H1 (cell line): ENCODE measurements at regions not wholly inside any gene's neighbourhood (a gene's known extent, or its start where the extent isn't known, plus 50 kb on each side); places are given as distances from the start of the nearest gene placed in this dataset.

ENCODE experiments used
- CTCF ChIA-PET: fragments of 300-600 bp; sonication (Branson Sonifier 250); formaldehyde crosslinking; loops from one replicate; lab custom pipeline; 2021; ENCODE audit not compliant: partially characterized antibody; lab: Charles Lee
- POLR2A ChIA-PET: fragments of 300-600 bp; sonication (Branson Sonifier 250); formaldehyde crosslinking; loops from one replicate; lab custom pipeline; 2021; ENCODE audit warnings: inconsistent platforms; ENCODE audit not compliant: partially characterized antibody; lab: Charles Lee
- DNase-seq, 2 experiments: peaks; one replicate each; pipeline versions ENCODE4 v3.0.0 to v3.0.0-alpha.2; 2010 to 2022; ENCODE audit warnings: low spot score in 2 of 2, low read depth in 1 of 2, mixed read lengths in 1 of 2
- FAIRE-seq: peaks from 2 replicates; lab custom pipeline; 2011; peaks lifted over from hg19 to GRCh38; lab: Jason Lieb, UNC
- H2AFZ ChIP-seq: 2 replicates; pipeline ENCODE4 v1.8.1; 2012; ENCODE audit warnings: low read length, inconsistent platforms
- H2AK5ac ChIP-seq: 2 replicates; pipeline ENCODE4 v1.6.1; 2013; ENCODE audit warnings: low read depth, low read length
- H2BK120ac ChIP-seq: replicated peaks from 2 replicates; pipeline ENCODE3; 2013; ENCODE audit warnings: low read depth, low read length, inconsistent platforms
- H2BK12ac ChIP-seq: 2 replicates; pipeline ENCODE4 v1.6.1; 2013; ENCODE audit warnings: low read depth, low read length
- H2BK15ac ChIP-seq: 2 replicates; pipeline ENCODE4 v1.6.1; 2013; ENCODE audit warnings: low read length
- H2BK20ac ChIP-seq: 2 replicates; pipeline ENCODE4 v1.6.1; 2013; ENCODE audit warnings: low read length
- H2BK5ac ChIP-seq: 2 replicates; pipeline ENCODE4 v1.6.1; 2013; ENCODE audit warnings: low read depth, low read length
- H3K14ac ChIP-seq: 2 replicates; pipeline ENCODE4 v1.6.1; 2013; ENCODE audit warnings: inconsistent platforms; ENCODE audit not compliant: insufficient read length
- H3K18ac ChIP-seq: 2 replicates; pipeline ENCODE4 v1.6.1; 2013; ENCODE audit warnings: low read length; ENCODE audit errors: extremely low read depth
- H3K23ac ChIP-seq: 2 replicates; pipeline ENCODE4 v1.6.1; 2013; ENCODE audit warnings: inconsistent platforms; ENCODE audit not compliant: insufficient read length
- H3K23me2 ChIP-seq: 2 replicates; pipeline ENCODE4 v1.6.1; 2013; ENCODE audit warnings: low read depth, low read length
- H3K27ac ChIP-seq: 2 replicates; pipeline ENCODE4 v1.6.1; 2011; ENCODE audit warnings: low read depth, low read length, inconsistent platforms
- H3K27me3 ChIP-seq, 4 experiments: replicated peaks in 1 of 4; 1 replicate in 1 of 4; 2 replicates in 3 of 4; pipeline versions ENCODE4 v1.6.1 to v1.8.1; 2011 to 2013; ENCODE audit warnings: low read length in 3 of 4, mild to moderate bottlenecking in 3 of 4, inconsistent platforms in 2 of 4, mixed read lengths in 2 of 4, moderate library complexity in 1 of 4; ENCODE audit not compliant: control insufficient read depth in 3 of 4, insufficient read depth in 3 of 4; ENCODE audit errors: extremely low read depth in 1 of 4
- H3K36me3 ChIP-seq, 4 experiments: 2 replicates each; pipeline versions ENCODE4 v1.6.1 to v1.8.1; 2011 to 2013; ENCODE audit warnings: mild to moderate bottlenecking in 4 of 4, low read length in 3 of 4, moderate library complexity in 2 of 4, control low read depth in 1 of 4, inconsistent platforms in 1 of 4; ENCODE audit not compliant: insufficient read depth in 4 of 4, control insufficient read depth in 2 of 4
- H3K4ac ChIP-seq: replicated peaks from 2 replicates; pipeline ENCODE3; 2013; ENCODE audit warnings: low read length, low read depth, mixed read lengths, inconsistent platforms; ENCODE audit not compliant: insufficient read length
- H3K4me1 ChIP-seq, 4 experiments: replicated peaks in 1 of 4; 1 replicate in 1 of 4; 2 replicates in 3 of 4; pipeline versions ENCODE4 v1.6.1 to v1.8.1; 2011 to 2013; ENCODE audit warnings: low read length in 3 of 4, inconsistent platforms in 2 of 4, mixed read lengths in 1 of 4; ENCODE audit not compliant: insufficient read depth in 4 of 4, control insufficient read depth in 3 of 4
- H3K4me2 ChIP-seq, 2 experiments: 2 replicates each; pipeline versions ENCODE4 v1.6.1 to v1.8.1; 2011 to 2013; ENCODE audit warnings: low read depth in 2 of 2, low read length in 2 of 2, control low read depth in 1 of 2, inconsistent platforms in 1 of 2, mild to moderate bottlenecking in 1 of 2; ENCODE audit not compliant: insufficient read depth in 1 of 2
- H3K4me3 ChIP-seq, 4 experiments: fragments of 200-600, 300-600 bp in 1 of 4; sonication (generic), shearing (Covaris generic), sonication (Bioruptor Twin) in 1 of 4; 2 replicates each; pipeline versions ENCODE4 v1.5.1 to v1.8.1; 2011 to 2016; ENCODE audit warnings: low read length in 4 of 4, low read depth in 3 of 4, control low read depth in 2 of 4, inconsistent platforms in 2 of 4, mild to moderate bottlenecking in 2 of 4, mixed read lengths in 1 of 4, moderate library complexity in 1 of 4; ENCODE audit not compliant: insufficient read depth in 2 of 4; ENCODE audit errors: extremely low read depth in 1 of 4
- H3K56ac ChIP-seq: replicated peaks from 2 replicates; pipeline ENCODE3; 2013; ENCODE audit warnings: low read depth, mild to moderate bottlenecking, mixed read lengths, low read length, inconsistent platforms; ENCODE audit not compliant: insufficient read length
- H3K79me1 ChIP-seq: 2 replicates; pipeline ENCODE4 v1.6.1; 2013; ENCODE audit warnings: low read depth, low read length, control low read depth
- H3K79me2 ChIP-seq, 2 experiments: 2 replicates each; pipeline versions ENCODE4 v1.6.1 to v1.8.1; 2012 to 2013; ENCODE audit warnings: low read length in 2 of 2, mild to moderate bottlenecking in 2 of 2, inconsistent platforms in 1 of 2; ENCODE audit not compliant: insufficient read depth in 2 of 2, control insufficient read depth in 1 of 2
- H3K9ac ChIP-seq, 4 experiments: replicated peaks in 1 of 4; 1 replicate in 1 of 4; 2 replicates in 3 of 4; pipeline versions ENCODE4 v1.6.1 to v1.8.1; 2011 to 2013; ENCODE audit warnings: low read depth in 3 of 4, low read length in 3 of 4, control low read depth in 2 of 4, mild to moderate bottlenecking in 2 of 4, moderate library complexity in 2 of 4, inconsistent platforms in 1 of 4; ENCODE audit errors: extremely low read depth in 1 of 4
- H3K9me3 ChIP-seq, 2 experiments: 2 replicates each; pipeline versions ENCODE4 v1.6.1 to v1.8.1; 2012 to 2013; ENCODE audit warnings: mild to moderate bottlenecking in 2 of 2, moderate library complexity in 2 of 2, control low read depth in 1 of 2, inconsistent platforms in 1 of 2, low read depth in 1 of 2, low read length in 1 of 2, mixed read lengths in 1 of 2; ENCODE audit not compliant: insufficient read depth in 2 of 2
- H4K20me1 ChIP-seq, 2 experiments: replicated peaks in 1 of 2; 2 replicates each; pipeline versions ENCODE3 to v1.8.1; 2011 to 2013; ENCODE audit warnings: inconsistent platforms in 2 of 2, low read length in 2 of 2, mild to moderate bottlenecking in 1 of 2; ENCODE audit not compliant: insufficient read depth in 2 of 2, control insufficient read depth in 1 of 2
- H4K5ac ChIP-seq: 2 replicates; pipeline ENCODE4 v1.6.1; 2013; ENCODE audit warnings: low read length, low read depth, mixed read lengths, inconsistent platforms; ENCODE audit not compliant: insufficient read length
- H4K8ac ChIP-seq: 2 replicates; pipeline ENCODE4 v1.8.0; 2013; ENCODE audit warnings: mild to moderate bottlenecking, moderate library complexity, low read length, inconsistent platforms; ENCODE audit not compliant: insufficient read depth; ENCODE audit errors: extremely low read depth
- H4K91ac ChIP-seq: replicated peaks from 2 replicates; pipeline ENCODE3; 2013; ENCODE audit warnings: low read length, mixed read lengths, inconsistent platforms; ENCODE audit not compliant: insufficient read length
- BRCA1 ChIP-seq: IDR thresholded peaks from 2 replicates; pipeline ENCODE4 v1.6.1; 2012; ENCODE audit warnings: low read depth, low read length, improper control_type of control experiment
- CEBPB ChIP-seq: IDR thresholded peaks from 2 replicates; pipeline ENCODE4 v1.6.1; 2012; ENCODE audit warnings: low read depth, low read length
- CREB1 ChIP-seq: IDR thresholded peaks from 2 replicates; pipeline ENCODE4 v1.6.1; 2012; ENCODE audit warnings: inconsistent platforms
- RNF2 ChIP-seq: fragments of 200-900, 300-1000 bp; sonication (generic); IDR thresholded peaks from 2 replicates; pipeline ENCODE4 v1.7.1; 2016; ENCODE audit warnings: borderline replicate concordance, low read depth, mild to moderate bottlenecking, antibody characterized with exemption, low read length; ENCODE audit not compliant: poor library complexity, severe bottlenecking; ENCODE audit errors: missing control alignments
- WGBS, 2 experiments: shearing (Covaris generic) in 1 of 2; methylation state at CpG; one replicate each; pipeline versions ENCODE4 v1.1.6 to v1.1.7; 2013 to 2015; ENCODE audit warnings: low lambda C conversion rate in 2 of 2, mixed read lengths in 2 of 2, inconsistent platforms in 1 of 2, low coverage in 1 of 2, missing lambda C conversion rate in 1 of 2; ENCODE audit not compliant: insufficient replicate concordance in 2 of 2, insufficient coverage in 1 of 2, insufficient read length in 1 of 2; ENCODE audit errors: extremely low coverage in 1 of 2, missing lambda C conversion rate in 1 of 2; 5-methylcytosine and 5-hydroxymethylcytosine counted together

- no peak overlapping the region for H2BK120ac ChIP-seq
- no peak overlapping the region for H3K9ac ChIP-seq
- H2BK5ac ChIP-seq, result no peak overlapping the region
- H4K91ac ChIP-seq, result no peak overlapping the region
- H2BK12ac ChIP-seq, result no peak overlapping the region
- H3K4me2 ChIP-seq, result no peak overlapping the region
- no peak overlapping the region for H3K56ac ChIP-seq
- ChIA-PET CTCF (interaction anchor here (1.5 kb wide), 1 partner anchor 68 kb away, joined by 6 read pairs; no protein-coding TSS in a partner anchor), POLR2A (no interaction called here)
- H3K18ac ChIP-seq, result no peak overlapping the region
- H3K79me1 ChIP-seq, result no peaks in the 10 kb centered on the region
- no peaks in the 10 kb centered on the region for H3K23me2 ChIP-seq
- H3K4me1 ChIP-seq, result no peaks in the 10 kb centered on the region; a peak in 2 of 7 replicates
- H2BK15ac ChIP-seq, result no peak overlapping the region
- no peak overlapping the region for H4K8ac ChIP-seq
- no peaks in the 10 kb centered on the region for H3K79me2 ChIP-seq
- no peaks in the 10 kb centered on the region; a peak in 1 of 7 replicates for H3K27me3 ChIP-seq
- TF ChIP-seq CREB1, result no peak
- TF ChIP-seq CEBPB, result no peak
- TF ChIP-seq BRCA1, result no peak
- no peak for TF ChIP-seq RNF2
- no peak overlapping the region for H3K23ac ChIP-seq
- no peaks in the 10 kb centered on the region for H4K20me1 ChIP-seq
- FAIRE-seq (no peak), DNase-seq (no peak)
- H2AFZ ChIP-seq, result no peak overlapping the region
- H3K4me3 ChIP-seq, result no peak overlapping the region
- H3K27ac ChIP-seq, result no peak overlapping the region
- no peak overlapping the region for H2BK20ac ChIP-seq
- no peak overlapping the region for H2AK5ac ChIP-seq
- H3K9me3 ChIP-seq, result peaks cover 7 to 16% of the 10 kb centered on the region in 2 experiments; a peak in 1 of 4 replicates
- no peaks in the 10 kb centered on the region for H3K36me3 ChIP-seq
- no peak overlapping the region for H3K4ac ChIP-seq
- 91% methylated on average over 4 of the region's 4 CpGs; no CpG with 5 or more reads in 1 of the 2 experiments for WGBS, 2 experiments
- no peak overlapping the region for H3K14ac ChIP-seq
- no peak overlapping the region for H4K5ac ChIP-seq
These were observed 206.0 kb upstream of the HMCN1 start for GRCh38 chr1:185528084-185528676.
